Kidney (tissue), 13 donors: ENCODE measurements at regions not wholly inside any gene's neighbourhood (a gene's known extent, or its start where the extent isn't known, plus 50 kb on each side); places are given as distances from the start of the nearest gene placed in this dataset.

Source experiments
- DNase-seq, 5 donors: peaks; one replicate each; pipeline ENCODE4 v3.0.0-alpha.2; 2013 to 2020
- FAIRE-seq: peaks from 2 replicates; lab custom pipeline; 2012; peaks lifted over from hg19 to GRCh38; lab: Jason Lieb, UNC
- H3K27ac ChIP-seq, 2 donors: one replicate each; pipeline ENCODE4 v1.7.0; 2013; ENCODE audit warnings: low read depth in 2 of 2, low read length in 2 of 2, inconsistent platforms in 1 of 2
- H3K27me3 ChIP-seq: one replicate; pipeline ENCODE4 v1.7.1; 2013; ENCODE audit warnings: low read length, inconsistent platforms; ENCODE audit not compliant: control insufficient read depth, insufficient read depth
- H3K36me3 ChIP-seq, 3 donors: one replicate each; pipeline versions ENCODE4 v1.7.0 to v1.7.1; 2013; ENCODE audit warnings: low read length in 3 of 3, control low read depth in 1 of 3, inconsistent platforms in 1 of 3; ENCODE audit not compliant: insufficient read depth in 3 of 3, control insufficient read depth in 2 of 3
- H3K4me1 ChIP-seq, 3 donors: one replicate each; pipeline versions ENCODE4 v1.7.0 to v1.7.1; 2013; ENCODE audit warnings: low read length in 3 of 3, inconsistent platforms in 1 of 3, low read depth in 1 of 3; ENCODE audit not compliant: control insufficient read depth in 2 of 3, insufficient read depth in 2 of 3
- H3K4me3 ChIP-seq, 3 donors: one replicate each; pipeline versions ENCODE4 v1.7.0 to v1.8.1; 2013; ENCODE audit warnings: low read length in 3 of 3, control low read depth in 1 of 3, inconsistent platforms in 1 of 3
- H3K9ac ChIP-seq, 3 donors: one replicate each; pipeline versions ENCODE4 v1.7.0 to v1.7.1; 2013; ENCODE audit warnings: low read length in 3 of 3, control low read depth in 1 of 3, inconsistent platforms in 1 of 3
- H3K9me3 ChIP-seq, 3 donors: one replicate each; pipeline versions ENCODE4 v1.7.0 to v1.7.1; 2013; ENCODE audit warnings: low read length in 3 of 3, control low read depth in 1 of 3, inconsistent platforms in 1 of 3; ENCODE audit not compliant: control insufficient read depth in 2 of 3, insufficient read depth in 1 of 3
- CTCF ChIP-seq: IDR thresholded peaks from 3 replicates; pipeline ENCODE4 v1.5.1; 2012; ENCODE audit warnings: mild to moderate bottlenecking, moderate library complexity, borderline replicate concordance; ENCODE audit not compliant: insufficient read depth; ENCODE audit errors: extremely low read depth
- intact Hi-C: fragments of 100-400 bp; cut with DNase I; formaldehyde crosslinking; loops from one replicate; pipeline ENCODE4 v1.11.1; 2022
- donor health status: control.
- donor health status: control.
- donor health status: control.
- donor health status: control.
- donor health status: control.
- donor health status: DM: yes; HTN: yes; CAD: no.
- donor health status: Normal renal cell carcinoma (clear cell type).

- no peak for TF ChIP-seq CTCF
- no peaks in the 10 kb centered on the region for H3K36me3 ChIP-seq
- no peak overlapping the region for H3K4me3 ChIP-seq
- FAIRE-seq (no peak), DNase-seq (peak in 1 of 5 donors; percentile 7)
- H3K9ac ChIP-seq = no peak overlapping the region
- H3K4me1 ChIP-seq = no peaks in the 10 kb centered on the region
- no peaks in the 10 kb centered on the region for H3K27me3 ChIP-seq
- H3K27ac ChIP-seq = no peak overlapping the region
- no peaks in the 10 kb centered on the region for H3K9me3 ChIP-seq
- intact Hi-C loops = no loop called here
Measured at GRCh38 chr18:78517328-78517727, 462.3 kb upstream of the SALL3 start.

- FAIRE-seq (no peak), DNase-seq (peak in 1 of 5 donors; percentile 18)
- no peak overlapping the region for H3K4me3 ChIP-seq
- no peak overlapping the region for H3K9ac ChIP-seq
- intact Hi-C loops = no loop called here
- H3K36me3 ChIP-seq = no peaks in the 10 kb centered on the region
- H3K27ac ChIP-seq = no peak overlapping the region
- TF ChIP-seq CTCF = no peak
- H3K9me3 ChIP-seq = no peaks in the 10 kb centered on the region
- no peaks in the 10 kb centered on the region for H3K4me1 ChIP-seq
- no peaks in the 10 kb centered on the region for H3K27me3 ChIP-seq
Measured at GRCh38 chr18:78517973-78518372, 461.6 kb upstream of the SALL3 start.

GRCh38 chr18:78518805-78519204 lies 460.8 kb upstream of the SALL3 start:
- DNase-seq (peak in 1 of 5 donors; percentile 26), FAIRE-seq (no peak)
- Histone ChIP-seq H3K9me3 (no peaks in the 10 kb centered on the region), H3K4me1 (no peaks in the 10 kb centered on the region), H3K36me3 (no peaks in the 10 kb centered on the region), H3K27me3 (no peaks in the 10 kb centered on the region), H3K27ac (no peak overlapping the region), H3K4me3 (no peak overlapping the region), H3K9ac (no peak overlapping the region)
- intact Hi-C loops = no loop called here
- TF ChIP-seq CTCF = no peak

GRCh38 chr18:78519394-78520062 lies 460.1 kb upstream of the SALL3 start:
- intact Hi-C loops = no loop called here
- FAIRE-seq = no peak
- Histone ChIP-seq H3K36me3 (no peaks in the 10 kb centered on the region), H3K4me1 (no peaks in the 10 kb centered on the region), H3K9ac (no peak overlapping the region), H3K27ac (no peak overlapping the region), H3K9me3 (no peaks in the 10 kb centered on the region), H3K4me3 (no peak overlapping the region), H3K27me3 (no peaks in the 10 kb centered on the region)
- DNase-seq = no peak
- no peak for TF ChIP-seq CTCF
